ENCODE measurements at regions not wholly inside any gene's neighbourhood (a gene's known extent, or its start where the extent isn't known, plus 50 kb on each side); places are given as distances from the start of the nearest gene placed in this dataset.

DNA sequence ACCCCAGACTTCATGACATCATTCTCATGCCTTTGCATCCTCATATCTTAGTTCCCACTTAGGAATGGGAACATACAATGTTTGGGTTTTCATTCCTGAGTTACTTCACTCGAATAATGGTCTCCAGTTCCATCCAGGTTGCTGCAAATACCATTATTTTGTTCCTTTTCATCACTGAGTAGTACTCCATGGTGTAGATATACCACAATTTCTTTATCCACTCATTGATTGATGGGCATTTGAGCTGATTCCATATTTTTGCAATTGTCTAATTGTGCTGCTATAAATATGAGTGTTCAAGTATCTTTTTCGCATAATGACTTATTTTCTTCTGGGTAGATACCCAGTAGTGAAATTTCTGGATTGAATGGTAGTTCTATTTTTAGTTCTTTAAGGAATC, 1026.8 kb downstream of the STPG2 start:
- no peak overlapping the region for H3K4me3 ChIP-seq (replicated peaks in 1 of 2; ENCODE audit: low read depth in 1 of 2, low read length in 2 of 2)
- H2AFZ ChIP-seq (ENCODE audit: low read depth, low read length, poor library complexity, severe bottlenecking): no peak overlapping the region
- H3K9me3 ChIP-seq (ENCODE audit: control insufficient read depth in 1 of 2, insufficient read depth in 1 of 2, low read depth in 1 of 2, low read length in 2 of 2): no peaks in the 10 kb centered on the region
- H3K9me2 ChIP-seq (ENCODE audit: insufficient read depth): no peaks in the 10 kb centered on the region
- no peak for TF ChIP-seq YY1 (IDR thresholded peaks at IDR 0.05; ENCODE audit: extremely low read depth, insufficient replicate concordance, low read depth, low read length)
- no peak for TF ChIP-seq SRF (IDR thresholded peaks at IDR 0.05; ENCODE audit: low read depth)
- TF ChIP-seq RAD21 (IDR thresholded peaks at IDR 0.05; ENCODE audit: low read depth): no peak
- TF ChIP-seq, protein P1, sequence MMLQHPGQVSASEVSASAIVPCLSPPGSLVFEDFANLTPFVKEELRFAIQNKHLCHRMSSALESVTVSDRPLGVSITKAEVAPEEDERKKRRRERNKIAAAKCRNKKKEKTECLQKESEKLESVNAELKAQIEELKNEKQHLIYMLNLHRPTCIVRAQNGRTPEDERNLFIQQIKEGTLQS (IDR thresholded peaks at IDR 0.05): no peak
- TF ChIP-seq, protein P2, sequence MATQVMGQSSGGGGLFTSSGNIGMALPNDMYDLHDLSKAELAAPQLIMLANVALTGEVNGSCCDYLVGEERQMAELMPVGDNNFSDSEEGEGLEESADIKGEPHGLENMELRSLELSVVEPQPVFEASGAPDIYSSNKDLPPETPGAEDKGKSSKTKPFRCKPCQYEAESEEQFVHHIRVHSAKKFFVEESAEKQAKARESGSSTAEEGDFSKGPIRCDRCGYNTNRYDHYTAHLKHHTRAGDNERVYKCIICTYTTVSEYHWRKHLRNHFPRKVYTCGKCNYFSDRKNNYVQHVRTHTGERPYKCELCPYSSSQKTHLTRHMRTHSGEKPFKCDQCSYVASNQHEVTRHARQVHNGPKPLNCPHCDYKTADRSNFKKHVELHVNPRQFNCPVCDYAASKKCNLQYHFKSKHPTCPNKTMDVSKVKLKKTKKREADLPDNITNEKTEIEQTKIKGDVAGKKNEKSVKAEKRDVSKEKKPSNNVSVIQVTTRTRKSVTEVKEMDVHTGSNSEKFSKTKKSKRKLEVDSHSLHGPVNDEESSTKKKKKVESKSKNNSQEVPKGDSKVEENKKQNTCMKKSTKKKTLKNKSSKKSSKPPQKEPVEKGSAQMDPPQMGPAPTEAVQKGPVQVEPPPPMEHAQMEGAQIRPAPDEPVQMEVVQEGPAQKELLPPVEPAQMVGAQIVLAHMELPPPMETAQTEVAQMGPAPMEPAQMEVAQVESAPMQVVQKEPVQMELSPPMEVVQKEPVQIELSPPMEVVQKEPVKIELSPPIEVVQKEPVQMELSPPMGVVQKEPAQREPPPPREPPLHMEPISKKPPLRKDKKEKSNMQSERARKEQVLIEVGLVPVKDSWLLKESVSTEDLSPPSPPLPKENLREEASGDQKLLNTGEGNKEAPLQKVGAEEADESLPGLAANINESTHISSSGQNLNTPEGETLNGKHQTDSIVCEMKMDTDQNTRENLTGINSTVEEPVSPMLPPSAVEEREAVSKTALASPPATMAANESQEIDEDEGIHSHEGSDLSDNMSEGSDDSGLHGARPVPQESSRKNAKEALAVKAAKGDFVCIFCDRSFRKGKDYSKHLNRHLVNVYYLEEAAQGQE (IDR thresholded peaks at IDR 0.05; ENCODE audit: low read depth): no peak
- TF ChIP-seq, protein P3, sequence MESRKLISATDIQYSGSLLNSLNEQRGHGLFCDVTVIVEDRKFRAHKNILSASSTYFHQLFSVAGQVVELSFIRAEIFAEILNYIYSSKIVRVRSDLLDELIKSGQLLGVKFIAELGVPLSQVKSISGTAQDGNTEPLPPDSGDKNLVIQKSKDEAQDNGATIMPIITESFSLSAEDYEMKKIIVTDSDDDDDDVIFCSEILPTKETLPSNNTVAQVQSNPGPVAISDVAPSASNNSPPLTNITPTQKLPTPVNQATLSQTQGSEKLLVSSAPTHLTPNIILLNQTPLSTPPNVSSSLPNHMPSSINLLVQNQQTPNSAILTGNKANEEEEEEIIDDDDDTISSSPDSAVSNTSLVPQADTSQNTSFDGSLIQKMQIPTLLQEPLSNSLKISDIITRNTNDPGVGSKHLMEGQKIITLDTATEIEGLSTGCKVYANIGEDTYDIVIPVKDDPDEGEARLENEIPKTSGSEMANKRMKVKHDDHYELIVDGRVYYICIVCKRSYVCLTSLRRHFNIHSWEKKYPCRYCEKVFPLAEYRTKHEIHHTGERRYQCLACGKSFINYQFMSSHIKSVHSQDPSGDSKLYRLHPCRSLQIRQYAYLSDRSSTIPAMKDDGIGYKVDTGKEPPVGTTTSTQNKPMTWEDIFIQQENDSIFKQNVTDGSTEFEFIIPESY (IDR thresholded peaks at IDR 0.05; ENCODE audit: extremely low read depth, insufficient replicate concordance, low read length): no peak
- no peak for TF ChIP-seq CEBPB (IDR thresholded peaks at IDR 0.05; ENCODE audit: low read depth)
- TF ChIP-seq TCF7L2 (IDR thresholded peaks at IDR 0.05; ENCODE audit: borderline replicate concordance, extremely low read depth, insufficient read depth, insufficient read length): no peak
- TF ChIP-seq JUND (IDR thresholded peaks at IDR 0.05): no peak
- TF ChIP-seq FOSL1 (IDR thresholded peaks at IDR 0.05; ENCODE audit: low read depth): no peak
- TF ChIP-seq POLR2AphosphoS5 (IDR thresholded peaks at IDR 0.05; ENCODE audit: low read depth, low read length): no peak
- DNase-seq (ENCODE audit: low read depth, low spot score) (no peak), ATAC-seq (no peak)
- H3K27me3 ChIP-seq (ENCODE audit: insufficient read depth, low read length): no peaks in the 10 kb centered on the region
- H3K4me1 ChIP-seq (ENCODE audit: control insufficient read depth in 1 of 2, insufficient read depth in 2 of 2, low read length in 2 of 2): no peaks in the 10 kb centered on the region
- H3K9ac ChIP-seq (ENCODE audit: low read length): no peak overlapping the region
- CTCF ChIA-PET: no interaction called here
- no peak overlapping the region for H3K27ac ChIP-seq (ENCODE audit: low read depth, low read length)
- H4K20me1 ChIP-seq (ENCODE audit: insufficient read depth): no peaks in the 10 kb centered on the region
- H3K4me2 ChIP-seq (ENCODE audit: low read length): no peak overlapping the region
- POLR2A ChIA-PET: no interaction called here
- H3K36me3 ChIP-seq (ENCODE audit: control insufficient read depth in 1 of 2, insufficient read depth in 2 of 2, low read length in 2 of 2): no peaks in the 10 kb centered on the region
- no peaks in the 10 kb centered on the region for H3K79me2 ChIP-seq (ENCODE audit: insufficient read depth, low read length)
- no TSS peak for BruUV-seq (replicated peaks)
- intact Hi-C loops (cut with micrococcal nuclease): no loop called here
- RAD21 ChIA-PET (ENCODE audit: low non-redundant PET in 1 of 2, low total read pairs in 2 of 2, uncharacterized antibody in 2 of 2, unreplicated experiment in 2 of 2): no interaction called here
